ENCODE measurements at regions not wholly inside any gene's neighbourhood (a gene's known extent, or its start where the extent isn't known, plus 50 kb on each side); places are given as distances from the start of the nearest gene placed in this dataset.
"Not testable (repeated sequence)": the region's sequence is repeated elsewhere in the genome, so short reads cannot be mapped to it uniquely, and the experiment has no call there.

DNA sequence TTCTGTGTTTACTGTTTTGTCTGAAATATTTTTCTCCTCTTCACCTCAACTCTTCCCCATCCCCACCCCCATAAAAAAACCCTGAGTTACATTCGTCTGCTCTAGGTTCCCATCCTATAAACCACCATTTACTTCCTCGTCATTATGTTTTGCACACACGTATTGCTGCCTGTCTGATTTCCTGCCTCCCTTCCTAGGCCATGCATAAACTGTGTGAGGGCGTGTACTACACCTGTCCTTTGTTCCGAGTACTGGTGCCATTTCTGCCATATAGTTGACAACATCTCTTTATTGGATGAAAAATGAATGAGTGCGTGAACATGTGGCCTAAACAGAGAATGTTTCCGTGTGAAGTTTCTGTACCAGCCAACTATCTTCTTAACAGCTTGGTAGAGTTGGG is 258.5 kb upstream of the FAT1 start:
- DNase-seq = no peak

DNA sequence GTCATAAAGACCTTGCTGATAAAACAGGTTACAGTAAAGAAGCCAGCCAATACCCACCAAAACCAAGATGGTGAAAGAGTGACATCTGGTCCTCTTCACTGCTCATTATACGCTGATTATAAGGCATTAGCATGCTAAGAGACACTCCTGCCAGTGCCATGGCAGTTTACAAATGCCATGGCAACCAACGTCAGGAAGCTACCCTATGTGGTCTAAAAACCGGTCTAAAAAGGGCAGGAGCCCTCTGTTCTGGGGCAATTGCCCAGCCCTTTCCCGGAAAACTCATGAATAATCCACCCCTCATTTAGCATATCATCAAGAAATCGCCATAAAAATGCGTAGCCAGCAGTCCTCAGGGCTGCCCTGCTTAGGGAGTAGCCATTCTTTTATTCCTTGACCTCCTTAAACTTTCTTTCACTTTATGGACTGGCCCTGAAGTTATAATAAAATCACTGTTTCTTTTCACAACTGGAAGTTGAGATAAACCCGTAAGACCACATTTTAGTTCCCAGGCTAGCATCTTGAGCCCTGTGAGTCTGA is 260.5 kb upstream of the FAT1 start:
- DNase-seq = no peak

DNA sequence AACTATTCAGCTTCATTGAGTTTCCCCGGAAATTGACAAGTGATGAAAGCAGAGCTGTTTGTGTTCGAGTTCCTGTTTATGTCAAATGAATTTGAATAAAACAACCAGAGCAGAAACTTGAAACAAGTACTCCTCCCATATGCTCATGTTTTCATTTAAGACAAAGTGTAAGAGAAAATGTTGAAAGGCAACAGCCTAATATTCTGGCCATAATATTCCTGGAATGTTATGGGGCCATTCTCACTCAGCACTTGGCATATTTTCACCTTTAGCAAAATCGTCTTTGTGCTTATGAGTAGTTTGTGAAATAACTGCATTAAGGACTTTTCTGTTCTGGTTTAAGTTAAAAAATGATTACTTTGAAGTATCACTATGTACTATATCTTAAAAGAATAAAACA is 276.0 kb upstream of the FAT1 start:
- no peak for DNase-seq

DNA sequence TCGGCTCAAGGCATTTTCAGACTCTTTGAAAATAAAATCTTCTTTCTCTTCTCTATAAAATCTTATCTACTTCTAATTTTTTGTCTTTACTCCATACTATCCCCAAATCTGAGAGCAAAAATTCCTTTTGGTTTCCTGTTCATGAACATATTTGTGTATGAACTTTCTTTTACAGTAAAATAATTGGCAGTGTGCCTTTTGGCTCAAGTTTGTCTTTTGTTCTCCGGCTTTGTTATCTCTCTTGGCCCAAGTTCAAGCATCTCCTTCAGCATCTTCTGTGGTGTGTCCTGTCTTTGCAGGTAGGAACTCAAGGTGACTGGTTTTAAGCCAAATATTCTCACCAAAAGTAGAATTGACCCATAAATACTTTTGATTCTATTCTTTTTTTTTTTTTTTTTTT is 276.6 kb upstream of the FAT1 start:
- no peak for DNase-seq

DNA sequence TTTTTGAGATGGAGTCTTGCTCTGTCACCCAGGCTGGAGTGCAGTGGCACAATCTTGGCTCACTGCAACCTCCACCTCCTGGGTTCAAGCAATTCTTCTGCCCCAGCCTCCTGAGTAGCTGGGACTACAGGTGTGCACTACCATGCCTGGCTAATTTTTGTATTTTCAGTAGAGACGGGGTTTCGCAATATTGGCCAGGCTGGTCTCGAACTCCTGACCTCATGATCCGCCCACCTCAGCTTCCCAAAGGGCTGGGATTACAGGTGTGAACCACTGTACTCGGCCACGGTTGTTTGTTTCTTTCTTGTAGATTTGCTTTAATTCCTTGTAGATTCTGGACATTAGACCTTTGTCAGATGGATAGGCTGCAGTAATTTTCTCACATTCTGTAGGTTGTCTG is 278.5 kb upstream of the FAT1 start:
- DNase-seq = not testable (repeated sequence)

DNA sequence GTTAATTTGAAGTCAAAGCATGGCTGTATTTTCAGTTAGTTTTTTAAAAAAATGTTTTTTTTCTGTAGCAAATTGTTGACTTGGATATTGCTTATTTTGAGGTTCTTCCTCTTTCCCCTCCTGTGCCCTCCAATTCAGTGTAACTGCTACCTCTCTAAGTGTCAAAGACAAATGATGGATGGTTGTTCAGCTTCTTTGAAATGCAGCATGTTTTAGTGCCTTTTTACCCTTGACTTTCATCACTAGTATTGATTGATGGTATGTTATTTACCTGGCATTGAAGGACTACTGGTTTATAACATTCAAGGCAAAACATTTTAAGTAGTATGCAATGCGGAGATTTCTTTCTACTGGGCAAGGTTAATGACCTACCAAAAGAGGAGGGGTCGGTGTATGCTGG is 281.0 kb upstream of the FAT1 start:
- DNase-seq = no peak

DNA sequence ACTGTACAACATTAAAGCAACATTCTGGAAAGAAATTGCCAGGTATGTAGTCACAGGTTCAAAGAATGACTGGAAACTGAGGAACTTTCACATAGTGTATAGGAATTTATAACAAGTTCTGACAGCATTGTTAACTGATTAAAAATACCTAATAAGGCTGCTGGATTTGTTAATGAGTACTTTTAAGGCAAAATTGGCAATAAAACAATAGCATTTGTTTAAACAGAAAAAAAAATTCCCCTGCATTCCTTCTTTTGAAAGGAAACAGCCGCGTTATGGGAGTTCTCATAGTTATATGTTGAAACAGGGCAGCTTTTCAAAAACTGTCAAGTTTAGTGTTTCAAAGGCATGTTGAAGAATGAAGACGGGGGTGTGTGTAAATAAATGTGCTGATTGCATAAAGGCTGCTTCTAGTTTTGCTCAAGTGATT is 282.5 kb upstream of the FAT1 start:
- DNase-seq = no peak

DNA sequence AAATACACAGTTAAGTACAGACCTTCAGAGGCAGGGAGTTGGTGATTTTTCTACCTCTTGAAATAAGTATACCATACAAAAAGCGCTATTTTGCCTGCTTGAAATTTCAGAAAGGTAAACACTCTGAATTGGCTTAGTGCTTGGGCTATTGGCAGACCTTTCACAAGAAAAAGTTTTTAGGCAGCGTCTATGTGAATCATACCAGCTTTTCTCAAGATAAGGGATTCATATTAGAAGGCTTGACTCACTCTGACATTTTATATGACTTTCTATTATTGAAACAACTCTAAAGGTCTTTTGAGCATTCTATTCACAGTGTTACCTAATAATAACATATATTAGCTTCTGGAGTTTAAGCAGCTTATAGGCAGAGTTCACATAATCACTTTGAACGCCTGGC is 286.4 kb upstream of the FAT1 start:
- DNase-seq = no peak

DNA sequence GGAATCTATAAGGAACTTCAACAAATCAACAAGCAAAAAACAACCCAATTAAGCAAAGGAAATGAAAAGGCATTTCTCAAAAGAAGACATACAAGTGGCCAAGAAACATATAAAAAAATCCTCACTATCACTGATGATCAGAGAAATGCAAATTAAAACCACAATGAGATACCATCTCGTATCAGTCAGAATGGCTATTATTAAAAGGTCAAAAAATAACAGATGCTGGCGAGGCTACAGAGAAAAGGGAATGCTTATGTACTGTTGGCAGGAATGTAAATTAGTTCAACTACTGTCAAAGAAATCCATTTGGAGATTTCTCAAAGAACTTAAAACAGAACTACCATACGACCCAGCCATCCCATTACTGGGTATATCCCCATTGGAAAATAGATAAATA is 292.4 kb upstream of the FAT1 start:
- no peak for DNase-seq

DNA sequence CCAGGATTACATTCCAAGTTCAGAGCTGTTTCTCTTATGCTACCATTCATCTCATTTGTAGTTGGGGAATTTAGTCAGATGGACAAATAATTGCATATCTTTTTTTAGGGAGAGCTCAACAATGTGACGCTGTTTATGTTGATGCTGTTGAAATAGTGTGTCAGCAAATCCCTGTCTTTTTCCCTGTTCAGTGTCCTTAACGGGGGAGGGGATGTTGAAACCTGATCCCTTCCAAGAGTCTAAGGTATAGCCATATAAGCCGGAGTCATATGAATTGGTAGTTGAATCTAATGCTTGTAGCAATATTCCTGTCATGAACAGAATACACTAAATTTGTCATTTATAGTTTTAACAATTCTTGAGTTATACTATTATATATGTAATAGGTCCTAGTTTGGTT is 293.5 kb upstream of the FAT1 start:
- no peak for DNase-seq

DNA sequence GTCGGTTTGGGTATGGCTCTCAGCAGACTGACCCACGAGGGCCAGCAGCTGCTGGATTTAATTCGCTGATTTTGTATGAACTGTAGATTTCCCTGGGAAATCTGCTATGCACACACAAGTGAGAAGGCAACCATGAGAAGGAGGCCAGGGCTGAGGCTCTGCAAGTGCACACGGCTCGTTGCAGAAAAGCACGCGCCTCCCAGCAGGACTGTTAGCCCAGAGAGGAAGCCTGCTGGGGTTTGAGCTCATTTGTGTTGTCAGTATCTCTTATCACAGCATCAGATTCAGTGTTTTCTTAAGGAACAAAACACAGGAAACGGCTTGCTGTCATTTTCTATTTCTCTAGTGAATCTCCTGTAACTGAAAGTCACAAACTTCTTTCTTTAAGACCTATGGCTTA is 296.2 kb upstream of the FAT1 start:
- DNase-seq = no peak

DNA sequence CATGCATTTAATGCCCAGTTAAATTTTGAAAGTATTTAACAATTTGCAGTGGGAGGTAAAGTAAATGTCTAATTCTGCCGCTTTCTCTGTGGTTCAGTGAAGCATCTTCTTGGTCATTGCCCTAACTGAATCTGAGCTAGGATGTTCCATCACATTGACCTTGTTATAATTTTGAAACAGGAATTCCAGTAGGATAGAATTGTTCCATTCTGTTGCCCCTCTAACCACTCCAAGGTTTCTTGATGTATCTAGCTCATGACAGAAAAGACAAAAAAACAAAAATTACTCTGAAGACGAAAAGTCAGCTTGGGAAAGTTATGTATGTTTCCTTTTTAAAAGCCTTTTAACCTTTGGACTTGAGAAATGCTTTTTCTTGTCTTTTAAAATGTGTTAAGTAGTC is 297.0 kb upstream of the FAT1 start:
- DNase-seq = no peak

DNA sequence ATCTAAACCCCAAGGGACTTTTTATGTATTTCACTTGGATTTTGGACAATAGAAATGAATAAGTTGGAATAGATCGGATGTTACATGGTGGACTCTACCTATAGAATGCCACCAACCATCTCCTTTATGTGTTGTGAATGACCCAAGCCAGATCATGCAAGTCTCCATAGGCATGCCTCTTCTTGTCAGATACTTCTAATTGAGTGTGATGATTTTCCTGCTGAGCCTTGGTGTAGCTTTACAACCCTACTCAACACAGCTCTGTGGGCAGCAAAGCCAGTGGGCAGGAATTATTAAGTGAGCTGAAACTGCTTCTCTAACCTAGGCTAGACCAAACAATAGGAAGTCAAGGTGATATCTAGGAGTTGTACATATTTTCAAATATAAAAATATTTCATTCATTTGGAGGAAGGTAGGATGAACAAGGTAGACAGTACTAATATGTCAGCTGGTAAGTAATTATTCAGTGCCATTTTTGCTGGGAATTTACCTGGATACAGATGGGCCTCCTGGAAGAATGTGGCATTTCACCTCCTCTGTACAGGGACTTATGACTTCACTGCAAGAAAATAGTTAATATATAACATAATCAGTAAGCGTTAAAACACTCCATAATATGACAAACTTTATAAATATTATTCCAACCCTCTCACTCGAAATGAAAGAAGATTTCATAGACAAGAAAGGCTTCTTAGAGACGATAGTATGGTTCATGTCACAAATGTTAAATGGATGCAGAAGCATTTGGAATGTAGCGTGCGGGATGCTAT is 298.0 kb upstream of the FAT1 start:
- DNase-seq = no peak

DNA sequence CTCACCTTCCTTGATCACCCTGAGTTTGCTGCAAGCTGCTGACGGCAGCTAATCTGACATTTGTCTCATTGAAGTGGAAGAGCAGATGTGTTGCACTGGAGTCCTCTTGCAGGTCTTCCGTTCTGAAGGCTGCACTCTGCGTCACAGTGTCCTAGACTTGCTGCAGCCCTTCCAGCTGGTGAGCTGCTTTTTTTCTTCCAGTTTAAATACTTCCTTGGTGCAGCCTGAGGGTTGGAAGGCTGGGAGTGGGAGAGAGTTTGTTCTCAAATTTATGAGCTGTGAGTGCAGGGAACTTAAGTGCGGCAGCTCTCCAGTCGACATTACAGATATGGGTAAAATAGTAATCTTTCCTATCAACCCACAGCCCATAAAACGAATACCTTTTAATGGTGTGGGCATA is 303.6 kb upstream of the FAT1 start:
- DNase-seq = no peak

DNA sequence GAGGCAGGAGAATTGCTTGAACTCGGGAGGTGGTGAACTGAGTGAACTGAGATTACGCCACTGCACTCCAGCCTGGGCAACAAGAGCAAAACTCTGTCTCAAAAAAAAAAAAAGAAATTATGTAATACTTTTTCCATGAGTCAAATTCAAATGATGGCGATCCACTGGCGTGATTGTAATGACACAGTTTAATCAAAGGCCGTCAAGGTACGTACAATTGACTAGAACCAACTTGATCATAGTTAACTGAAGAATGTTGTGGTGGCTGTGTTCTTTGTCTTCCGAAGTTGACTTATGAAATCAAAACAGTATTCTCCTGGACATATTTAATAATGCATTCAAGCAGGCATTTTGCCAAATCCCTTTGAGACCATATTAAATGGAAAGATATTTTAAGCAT is 318.6 kb upstream of the FAT1 start:
- DNase-seq = no peak

DNA sequence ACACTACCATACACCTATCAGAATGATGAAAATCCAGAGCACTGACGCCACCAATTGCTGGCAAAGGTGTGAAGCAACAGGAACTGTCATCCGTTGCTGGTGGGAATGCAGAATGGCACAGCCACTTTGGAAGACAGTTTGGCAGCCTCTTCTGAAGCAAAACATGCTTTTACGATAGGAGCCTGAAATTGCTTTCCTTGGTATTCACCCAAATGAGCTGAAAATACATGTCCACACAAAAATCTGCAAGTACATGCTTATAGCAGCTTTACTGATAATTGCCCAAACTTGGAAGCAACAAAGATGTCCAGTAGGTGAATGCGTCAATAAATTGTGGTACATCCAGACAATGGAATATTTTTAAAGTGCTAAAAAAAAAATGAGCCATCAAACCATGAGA is 322.8 kb upstream of the FAT1 start:
- no peak for DNase-seq

DNA sequence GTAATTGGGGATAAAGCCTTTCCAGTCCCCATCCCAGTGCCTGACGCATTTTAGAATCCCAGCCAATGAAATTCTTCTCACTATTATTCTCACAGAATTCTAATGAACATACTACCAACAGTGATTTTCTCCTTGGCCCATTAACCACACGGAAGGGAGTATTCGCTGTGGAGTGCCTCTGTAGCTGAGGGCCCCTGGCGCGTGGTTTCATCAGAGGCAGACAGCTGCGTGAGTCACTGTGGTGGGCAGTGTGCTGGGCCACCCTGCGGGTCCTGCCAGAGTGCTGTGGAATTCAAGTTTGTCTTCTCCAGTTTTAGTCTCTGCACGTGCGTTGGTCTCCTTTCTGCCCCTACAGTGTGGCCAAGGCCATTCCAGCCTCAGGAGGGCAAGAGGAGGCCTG is 335.4 kb upstream of the FAT1 start:
- no peak for DNase-seq

DNA sequence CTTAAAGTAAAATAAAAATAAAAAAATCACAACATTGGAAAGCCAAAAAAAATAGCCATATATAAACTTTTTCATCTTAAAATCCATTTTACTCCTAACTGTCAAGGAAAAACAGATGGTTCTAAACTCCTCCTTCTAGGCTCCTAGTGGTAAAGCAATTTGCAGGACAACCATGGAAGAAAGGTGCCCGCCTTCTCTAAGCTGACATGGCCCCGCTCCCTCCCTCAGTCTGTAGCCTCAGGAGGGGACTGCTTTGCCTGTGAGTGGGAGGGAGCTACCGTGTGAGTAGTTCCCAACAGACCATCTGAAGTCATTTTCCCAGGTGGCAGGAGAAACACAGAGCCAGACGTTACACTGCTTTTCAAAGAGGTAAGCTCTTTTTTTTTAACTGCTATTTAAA is 336.2 kb upstream of the FAT1 start:
- DNase-seq = no peak

DNA sequence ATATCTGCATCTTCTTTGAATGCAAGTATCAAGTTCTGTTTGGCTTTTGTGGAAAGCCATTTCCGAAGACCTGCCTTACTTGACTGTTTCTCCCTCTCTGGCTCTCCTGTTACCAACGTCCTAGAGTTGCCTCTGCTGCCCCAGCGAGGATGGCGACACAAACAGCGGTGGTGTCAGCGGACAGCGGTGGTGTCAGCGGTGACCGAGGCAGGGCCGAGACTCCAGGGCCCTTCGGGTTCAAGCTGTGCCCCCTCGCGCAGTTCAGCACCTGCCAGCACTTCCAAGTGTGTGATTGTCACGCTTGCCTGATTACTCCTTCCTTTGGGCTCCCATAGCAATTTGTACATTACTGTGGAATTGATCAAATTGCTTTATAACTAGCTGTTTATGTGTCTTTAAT is 336.9 kb upstream of the FAT1 start:
- DNase-seq = no peak

DNA sequence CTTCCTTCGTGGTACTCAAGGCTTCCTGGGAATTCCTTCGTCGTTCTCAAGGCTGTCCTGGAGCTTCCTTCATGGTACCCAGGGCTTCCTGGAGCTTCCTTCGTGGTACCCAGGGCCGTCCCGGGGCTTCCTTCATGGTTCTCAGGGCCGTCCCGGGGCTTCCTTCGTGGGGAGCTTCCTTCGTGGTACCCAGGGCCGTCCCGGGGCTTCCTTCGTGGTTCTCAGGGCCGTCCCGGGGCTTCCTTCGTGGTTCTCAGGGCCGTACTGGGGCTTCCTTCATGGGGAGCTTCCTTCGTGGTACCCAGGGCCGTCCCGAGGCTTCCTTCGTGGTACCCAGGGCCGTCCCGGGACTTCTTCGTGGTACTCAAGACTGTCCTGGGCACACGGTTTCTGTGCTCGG is 339.6 kb upstream of the FAT1 start:
- DNase-seq = no peak

DNA sequence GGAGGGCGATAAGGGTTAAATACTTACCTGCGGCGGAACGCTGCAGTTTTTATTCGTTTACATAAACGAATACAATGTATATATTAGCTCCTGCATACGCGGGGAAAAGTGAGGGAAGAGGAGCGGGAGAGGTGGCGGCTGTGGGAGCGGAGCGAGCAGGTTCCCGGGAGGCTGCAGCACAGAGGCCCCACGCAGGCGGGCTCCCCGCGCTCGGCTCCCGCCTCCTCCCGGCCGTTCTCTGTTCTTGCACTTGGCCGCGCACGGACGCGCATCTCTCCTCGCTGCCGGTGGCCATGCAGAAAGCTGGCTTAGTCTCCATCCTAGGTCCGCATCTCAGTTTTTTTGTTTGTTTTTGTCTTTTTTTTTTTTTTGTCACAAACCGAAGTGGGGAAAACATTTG is 340.4 kb upstream of the FAT1 start:
- DNase-seq = no peak

DNA sequence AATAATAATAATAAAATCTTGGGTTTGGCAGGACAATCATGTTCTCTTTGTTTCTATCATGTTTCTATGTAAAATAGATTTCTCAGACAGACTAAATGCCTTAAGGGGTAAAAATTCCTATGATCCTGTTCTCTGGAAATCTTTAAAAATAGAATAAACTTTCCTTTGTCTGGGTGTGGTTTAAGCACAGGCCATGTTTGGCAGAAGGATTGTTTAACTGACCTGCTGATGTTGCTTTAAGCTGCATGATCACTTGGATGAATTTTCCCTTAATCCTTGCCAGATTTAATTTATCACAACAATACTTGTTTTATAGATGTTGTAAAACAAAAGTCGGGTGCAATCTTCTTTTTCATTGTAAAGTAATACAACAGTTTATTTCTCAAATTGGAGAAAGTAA is 341.7 kb upstream of the FAT1 start:
- DNase-seq = no peak

DNA sequence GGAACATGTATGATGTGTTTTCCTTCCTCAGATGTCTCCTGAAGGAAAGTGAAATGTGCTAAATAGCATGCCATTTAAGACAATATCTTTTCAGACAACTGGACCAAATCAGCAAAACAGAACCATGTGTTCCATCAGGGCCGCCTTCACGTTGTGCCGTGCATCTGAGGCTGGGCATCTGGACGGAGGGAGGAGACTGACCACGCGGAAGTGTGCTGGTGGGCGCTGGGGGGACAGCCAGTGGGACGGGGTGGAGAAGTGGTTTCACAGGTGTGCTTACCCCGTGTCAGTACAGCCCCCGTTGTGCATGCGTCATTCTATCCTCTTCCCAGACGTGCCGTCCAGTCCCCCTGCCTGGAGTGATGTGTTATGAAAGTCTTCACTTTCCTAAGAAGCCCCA is 342.1 kb upstream of the FAT1 start:
- no peak for DNase-seq

DNA sequence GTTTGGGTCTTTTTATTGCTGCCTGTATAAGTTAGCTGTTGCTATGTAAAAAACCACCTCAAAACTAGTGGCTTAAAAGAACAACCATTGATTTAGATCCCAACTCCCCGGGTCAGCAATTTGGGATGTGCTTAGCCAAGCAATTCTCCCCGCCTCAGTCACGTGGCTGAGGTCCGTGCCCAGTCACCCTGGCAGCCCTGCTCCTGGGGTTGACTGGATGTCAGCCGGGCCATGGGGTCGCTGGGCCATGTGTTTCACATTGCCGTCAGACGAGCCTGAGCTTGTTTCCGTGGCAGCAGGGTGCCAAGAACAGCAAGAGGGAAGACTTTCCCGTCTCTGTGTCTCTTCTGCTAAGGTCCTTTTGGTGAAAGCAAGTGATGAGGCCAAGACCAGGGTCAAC is 345.7 kb upstream of the FAT1 start:
- DNase-seq = no peak

DNA sequence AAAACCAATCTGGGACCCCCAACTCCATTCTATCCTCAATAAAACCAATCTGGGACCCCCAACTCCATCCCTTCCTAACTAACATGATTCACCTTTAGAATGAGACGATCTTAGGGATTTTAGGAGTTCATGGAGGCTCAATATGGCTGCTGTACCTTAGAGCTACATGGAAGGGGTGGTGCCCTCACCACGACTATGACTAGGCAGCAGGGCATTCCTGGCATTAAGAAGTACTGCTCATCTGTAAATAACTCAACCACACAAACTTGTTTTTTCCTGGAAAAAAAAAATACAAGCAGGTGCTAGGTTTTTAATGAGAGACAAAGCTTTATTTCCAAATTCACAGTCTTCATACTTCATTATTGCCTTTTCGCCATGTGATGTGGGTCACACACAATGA is 346.5 kb upstream of the FAT1 start:
- DNase-seq = no peak

Measured in CD4-positive, alpha-beta T cell treated with Interleukin-17A for 1 hour (primary cell).